Caco-2 (cell line): ENCODE measurements at regions not wholly inside any gene's neighbourhood (a gene's known extent, or its start where the extent isn't known, plus 50 kb on each side); places are given as distances from the start of the nearest gene placed in this dataset.
"Not testable (repeated sequence)": the region's sequence is repeated elsewhere in the genome, so short reads cannot be mapped to it uniquely, and the experiment has no call there.

Experiments
- BruUV-seq: library from RNA; stranded (reverse); fragments of 400-500 nt; replicated peaks from 2 replicates; lab custom pipeline; 2021; lab: Mats Ljungman, UMichigan
- CTCF ChIA-PET: fragments of 300-600 bp; sonication (Branson Sonifier 250); formaldehyde crosslinking; loops from one replicate; lab custom pipeline; 2022; ENCODE audit warnings: antibody characterized with exemption; lab: Charles Lee
- POLR2A ChIA-PET: fragments of 300-600 bp; sonication (Branson Sonifier 250); formaldehyde crosslinking; loops from one replicate; lab custom pipeline; 2022; ENCODE audit warnings: antibody characterized with exemption; lab: Charles Lee
- DNase-seq, 2 experiments: peaks; one replicate each; pipeline versions ENCODE4 v3.0.0 to v3.0.0-alpha.2; 2020 to 2022
- H3K27me3 ChIP-seq: replicated peaks from 2 replicates; pipeline ENCODE4 v1.6.0; 2011; ENCODE audit warnings: low read length; ENCODE audit not compliant: control insufficient read depth, insufficient read depth
- H3K36me3 ChIP-seq: 2 replicates; pipeline ENCODE4 v1.5.1; 2011; ENCODE audit warnings: low read length; ENCODE audit not compliant: control insufficient read depth, insufficient read depth
- H3K4me1 ChIP-seq: fragments of 250-450 bp; sonication (Bioruptor Pico); 2 replicates; pipeline ENCODE4 v1.5.1; 2020; ENCODE audit warnings: mild to moderate bottlenecking
- H3K4me3 ChIP-seq: 2 replicates; pipeline ENCODE4 v1.5.1; 2011; ENCODE audit warnings: low read depth, mild to moderate bottlenecking, control low read depth, low read length
- H3K9me3 ChIP-seq: fragments of 250-450 bp; sonication (Bioruptor Pico); 2 replicates; pipeline ENCODE4 v1.5.1; 2020; ENCODE audit warnings: mild to moderate bottlenecking, moderate library complexity
- H3K27ac Mint-ChIP-seq: one replicate; pipeline ENCODE4 v1.8.0; 2022; ENCODE audit warnings: mixed read lengths; ENCODE audit not compliant: unreplicated experiment
- H3K27me3 Mint-ChIP-seq: one replicate; pipeline ENCODE4 v1.8.0; 2022; ENCODE audit warnings: mixed read lengths; ENCODE audit not compliant: insufficient read depth, unreplicated experiment
- H3K36me3 Mint-ChIP-seq: one replicate; pipeline ENCODE4 v1.8.0; 2022; ENCODE audit warnings: mild to moderate bottlenecking, mixed read lengths; ENCODE audit not compliant: insufficient read depth, unreplicated experiment
- H3K4me1 Mint-ChIP-seq: one replicate; pipeline ENCODE4 v1.8.0; 2022; ENCODE audit warnings: low read depth, mixed read lengths; ENCODE audit not compliant: unreplicated experiment
- H3K4me3 Mint-ChIP-seq: one replicate; pipeline ENCODE4 v1.8.0; 2022; ENCODE audit warnings: mild to moderate bottlenecking, moderate library complexity, mixed read lengths; ENCODE audit not compliant: unreplicated experiment
- H3K9me3 Mint-ChIP-seq: one replicate; pipeline ENCODE4 v1.8.0; 2022; ENCODE audit warnings: mixed read lengths; ENCODE audit not compliant: unreplicated experiment
- CTCF ChIP-seq, 2 experiments: fragments of 200-600 bp in 1 of 2; IDR thresholded peaks; 1 replicate in 1 of 2; 2 replicates in 1 of 2; pipeline versions ENCODE4 v1.5.1 to v1.8.0; 2011 to 2022; ENCODE audit warnings: antibody characterized with exemption in 1 of 2, control low read depth in 1 of 2, inconsistent platforms in 1 of 2, low read depth in 1 of 2, low read length in 1 of 2, mild to moderate bottlenecking in 1 of 2, moderate library complexity in 1 of 2; ENCODE audit not compliant: insufficient read depth in 1 of 2, severe bottlenecking in 1 of 2, unreplicated experiment in 1 of 2
- intact Hi-C: fragments of 100-400 bp; cut with micrococcal nuclease; formaldehyde crosslinking; loops from one replicate; pipeline ENCODE4 v1.10.0; 2022; ENCODE audit not compliant: unreplicated experiment

GRCh38 chr17:36849871-36850348, 87.4 kb upstream of the LHX1 start:
- DNase-seq: no peak
- H3K9me3 ChIP-seq: no peaks in the 10 kb centered on the region
- peak in 1 of 2 experiments; percentile 11 for TF ChIP-seq CTCF (IDR thresholded peaks at IDR 0.05; ENCODE audit: insufficient read depth in 1 of 2, low read depth in 1 of 2, low read length in 1 of 2, severe bottlenecking in 1 of 2, unreplicated experiment in 1 of 2)
- H3K4me1 ChIP-seq: no peaks in the 10 kb centered on the region
- ChIA-PET CTCF (interaction anchor here (0.7 kb wide), 1 partner anchor 42 kb away, joined by 3 read pairs; no protein-coding TSS in a partner anchor), POLR2A (no interaction called here)
- H3K27me3 ChIP-seq: no peaks in the 10 kb centered on the region
- Mint-ChIP-seq H3K27ac (no peak overlapping the region), H3K36me3 (no peaks in the 10 kb centered on the region), H3K4me1 (peaks cover 12% of the 10 kb centered on the region), H3K4me3 (no peak overlapping the region), H3K9me3 (no peaks in the 10 kb centered on the region), H3K27me3 (peaks cover 18% of the 10 kb centered on the region)
- intact Hi-C loops: no loop called here
- BruUV-seq: no TSS peak
- no peaks in the 10 kb centered on the region for H3K36me3 ChIP-seq
- no peak overlapping the region for H3K4me3 ChIP-seq

GRCh38 chr17:36850790-36851189, 86.5 kb upstream of the LHX1 start:
- H3K27me3 ChIP-seq: no peaks in the 10 kb centered on the region
- BruUV-seq: no TSS peak
- TF ChIP-seq CTCF (IDR thresholded peaks at IDR 0.05; ENCODE audit: insufficient read depth in 1 of 2, low read depth in 1 of 2, low read length in 1 of 2, severe bottlenecking in 1 of 2, unreplicated experiment in 1 of 2): no peak
- peaks cover 12% of the 10 kb centered on the region for H3K4me1 Mint-ChIP-seq
- intact Hi-C loops: no loop called here
- POLR2A ChIA-PET: no interaction called here
- no peaks in the 10 kb centered on the region for H3K9me3 ChIP-seq
- H3K4me1 ChIP-seq: no peaks in the 10 kb centered on the region
- CTCF ChIA-PET: interaction anchor here (0.7 kb wide), 1 partner anchor 43 kb away, joined by 3 read pairs; no protein-coding TSS in a partner anchor
- DNase-seq: no peak
- no peak overlapping the region for H3K4me3 Mint-ChIP-seq
- H3K9me3 Mint-ChIP-seq: no peaks in the 10 kb centered on the region
- H3K36me3 ChIP-seq: no peaks in the 10 kb centered on the region
- peaks cover 6% of the 10 kb centered on the region for H3K36me3 Mint-ChIP-seq
- peaks cover 10% of the 10 kb centered on the region for H3K27me3 Mint-ChIP-seq
- H3K27ac Mint-ChIP-seq: no peak overlapping the region
- H3K4me3 ChIP-seq: no peak overlapping the region

- H3K4me3 Mint-ChIP-seq: no peak overlapping the region
- DNase-seq: peak in 1 of 2 experiments; percentile 15
These were observed 86.0 kb upstream of the LHX1 start for GRCh38 chr17:36851250-36851649.

GRCh38 chr17:36852478-36852877, 84.8 kb upstream of the LHX1 start:
- H3K36me3 ChIP-seq, intact Hi-C loops, H3K4me3 ChIP-seq, H3K4me3 Mint-ChIP-seq, H3K27me3 Mint-ChIP-seq, H3K27ac Mint-ChIP-seq, CTCF ChIA-PET, H3K36me3 Mint-ChIP-seq, DNase-seq, H3K9me3 Mint-ChIP-seq, POLR2A ChIA-PET, H3K4me1 ChIP-seq, H3K27me3 ChIP-seq, H3K9me3 ChIP-seq, BruUV-seq: not testable (repeated sequence)
- peaks cover 12% of the 10 kb centered on the region for H3K4me1 Mint-ChIP-seq

More at GRCh38 chr17:36851250-36851649, 86.0 kb upstream of the LHX1 start:
- Mint-ChIP-seq H3K27ac (no peak overlapping the region), H3K36me3 (peaks cover 6% of the 10 kb centered on the region), H3K4me1 (peaks cover 12% of the 10 kb centered on the region), H3K9me3 (no peaks in the 10 kb centered on the region), H3K27me3 (peaks cover 10% of the 10 kb centered on the region)
- Histone ChIP-seq H3K4me3 (no peak overlapping the region), H3K9me3 (no peaks in the 10 kb centered on the region), H3K4me1 (no peaks in the 10 kb centered on the region), H3K36me3 (no peaks in the 10 kb centered on the region), H3K27me3 (no peaks in the 10 kb centered on the region)
- intact Hi-C loops: no loop called here
- no TSS peak for BruUV-seq
- CTCF ChIA-PET: no interaction called here
- no peak for TF ChIP-seq CTCF (IDR thresholded peaks at IDR 0.05; ENCODE audit: insufficient read depth in 1 of 2, low read depth in 1 of 2, low read length in 1 of 2, severe bottlenecking in 1 of 2, unreplicated experiment in 1 of 2)
- POLR2A ChIA-PET: no interaction called here
